GM06990 (cell line): ENCODE measurements at regions not wholly inside any gene's neighbourhood (a gene's known extent, or its start where the extent isn't known, plus 50 kb on each side); places are given as distances from the start of the nearest gene placed in this dataset.
"Not testable (repeated sequence)": the region's sequence is repeated elsewhere in the genome, so short reads cannot be mapped to it uniquely, and the experiment has no call there.

Experiments used
- DNase-seq: peaks from one replicate; pipeline ENCODE4 v3.0.0-alpha.2; 2011; ENCODE audit not compliant: insufficient read length; ENCODE audit errors: extremely low read depth
- H3K27me3 ChIP-seq: replicated peaks from 2 replicates; pipeline ENCODE4 v1.6.0; 2011; ENCODE audit warnings: low read length; ENCODE audit not compliant: control insufficient read depth, insufficient read depth
- H3K36me3 ChIP-seq: 2 replicates; pipeline ENCODE4 v1.5.1; 2011; ENCODE audit warnings: low read length; ENCODE audit not compliant: control insufficient read depth, insufficient read depth
- H3K4me3 ChIP-seq: replicated peaks from 2 replicates; pipeline ENCODE4 v1.5.1; 2011; ENCODE audit warnings: low read depth, mild to moderate bottlenecking, control low read depth, low read length
- CTCF ChIP-seq: IDR thresholded peaks from 2 replicates; pipeline ENCODE4 v1.5.1; 2011; ENCODE audit warnings: low read length, control low read depth, mild to moderate bottlenecking, inconsistent platforms; ENCODE audit not compliant: insufficient read depth, poor library complexity, severe bottlenecking

- no peak for TF ChIP-seq CTCF
- Histone ChIP-seq H3K36me3 (no peaks in the 10 kb centered on the region), H3K27me3 (no peaks in the 10 kb centered on the region), H3K4me3 (no peak overlapping the region)
- no peak for DNase-seq
Measured at GRCh38 chr6:16824845-16825685, 63.8 kb upstream of the ATXN1 start.

GRCh38 chr6:16823718-16824352 is 62.6 kb upstream of the ATXN1 start:
- H3K27me3 ChIP-seq, result no peaks in the 10 kb centered on the region
- H3K36me3 ChIP-seq, result no peaks in the 10 kb centered on the region
- no peak for DNase-seq
- no peak for TF ChIP-seq CTCF
- no peak overlapping the region for H3K4me3 ChIP-seq

GRCh38 chr6:16822975-16823717 is 61.9 kb upstream of the ATXN1 start:
- Histone ChIP-seq H3K4me3 (no peak overlapping the region), H3K27me3 (no peaks in the 10 kb centered on the region), H3K36me3 (no peaks in the 10 kb centered on the region)
- TF ChIP-seq CTCF, result no peak
- no peak for DNase-seq

GRCh38 chr6:16822529-16822928 is 61.3 kb upstream of the ATXN1 start:
- Histone ChIP-seq H3K27me3 (no peaks in the 10 kb centered on the region), H3K36me3 (no peaks in the 10 kb centered on the region), H3K4me3 (no peak overlapping the region)
- TF ChIP-seq CTCF, result no peak
- no peak for DNase-seq

- no peak for TF ChIP-seq CTCF
- no peaks in the 10 kb centered on the region for H3K36me3 ChIP-seq
- no peak for DNase-seq
Measured at GRCh38 chr6:16821834-16822264, 60.6 kb upstream of the ATXN1 start.

GRCh38 chr6:16820262-16820661 is 59.0 kb upstream of the ATXN1 start:
- not testable (repeated sequence) for H3K36me3 ChIP-seq, H3K4me3 ChIP-seq, DNase-seq, H3K27me3 ChIP-seq

More at GRCh38 chr6:16821834-16822264, 60.6 kb upstream of the ATXN1 start:
- Histone ChIP-seq H3K4me3 (no peak overlapping the region), H3K27me3 (no peaks in the 10 kb centered on the region)
